ENCODE measurements at regions not wholly inside any gene's neighbourhood (a gene's known extent, or its start where the extent isn't known, plus 50 kb on each side); places are given as distances from the start of the nearest gene placed in this dataset.
"Not testable (repeated sequence)": the region's sequence is repeated elsewhere in the genome, so short reads cannot be mapped to it uniquely, and the experiment has no call there.

DNA sequence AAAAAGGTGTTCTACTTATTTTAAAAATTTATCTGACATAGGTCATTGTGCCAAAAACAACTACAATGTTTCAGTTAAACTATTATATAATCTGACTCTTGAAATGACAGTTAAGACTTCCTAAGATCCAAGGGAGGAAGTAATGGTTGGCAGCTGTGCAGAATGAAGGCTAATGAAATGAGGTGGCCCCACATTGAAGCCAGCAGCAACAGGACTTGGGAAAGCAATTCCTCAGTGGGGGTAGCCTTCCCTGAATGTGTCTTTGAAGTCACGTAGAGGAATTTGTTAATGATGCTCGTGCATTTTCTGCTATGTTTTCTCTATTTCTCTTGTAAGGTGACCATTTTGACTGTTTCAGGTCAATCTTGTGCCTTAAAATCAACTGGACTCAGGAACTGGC is 162.4 kb upstream of the DAAM1 start:
- no peaks in the 10 kb centered on the region for H3K27me3 Mint-ChIP-seq (ENCODE audit: low read depth)
- TF ChIP-seq CTCF (IDR thresholded peaks at IDR 0.05; ENCODE audit: unreplicated experiment in 3 of 3): no peak
- H3K36me3 Mint-ChIP-seq (ENCODE audit: low read depth): no peaks in the 10 kb centered on the region
- peaks cover 19% of the 10 kb centered on the region for H3K4me1 Mint-ChIP-seq
- peak overlapping the region in 2 of 3 experiments; percentile 40 to 49 for H3K27ac Mint-ChIP-seq
- H3K4me3 Mint-ChIP-seq: no peak overlapping the region
- no peaks in the 10 kb centered on the region for H3K9me3 Mint-ChIP-seq

DNA sequence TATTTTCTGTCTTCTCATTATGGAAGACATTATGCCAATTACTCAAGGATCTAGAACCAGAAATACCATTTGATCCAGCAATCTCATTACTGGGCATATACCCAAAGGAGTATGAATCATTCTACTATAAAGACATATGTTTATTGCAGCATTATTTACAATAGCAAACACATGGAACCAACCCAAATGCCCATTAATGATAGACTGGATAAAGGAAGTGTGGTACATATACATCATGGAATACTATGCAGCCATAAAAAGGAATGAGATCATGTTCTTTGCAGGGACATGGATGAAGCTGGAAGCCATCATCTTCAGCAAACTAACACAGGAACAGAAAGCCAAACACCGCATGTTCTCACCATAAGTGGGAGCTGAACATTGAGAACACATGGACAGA is 161.8 kb upstream of the DAAM1 start:
- H3K27ac Mint-ChIP-seq: peak overlapping the region; percentile 40 to 63 (median 49)
- H3K27me3 Mint-ChIP-seq (ENCODE audit: low read depth); H3K9me3 Mint-ChIP-seq; H3K4me3 Mint-ChIP-seq; H3K36me3 Mint-ChIP-seq (ENCODE audit: low read depth): not testable (repeated sequence)
- H3K4me1 Mint-ChIP-seq: peaks cover 19% of the 10 kb centered on the region

- peaks cover 19% of the 10 kb centered on the region for H3K4me1 Mint-ChIP-seq
- TF ChIP-seq CTCF (IDR thresholded peaks at IDR 0.05; ENCODE audit: unreplicated experiment in 3 of 3): peak; percentile 76 to 85 (median 84)
- H3K9me3 Mint-ChIP-seq: no peaks in the 10 kb centered on the region
- peak overlapping the region in 2 of 3 experiments; percentile 10 to 17 for H3K4me3 Mint-ChIP-seq
- no peaks in the 10 kb centered on the region for H3K27me3 Mint-ChIP-seq (ENCODE audit: low read depth)
- H3K36me3 Mint-ChIP-seq (ENCODE audit: low read depth): no peaks in the 10 kb centered on the region
- peak overlapping the region; percentile 65 to 81 (median 80) for H3K27ac Mint-ChIP-seq
These were observed 159.8 kb upstream of the DAAM1 start for GRCh38 chr14:59028476-59029202.

DNA sequence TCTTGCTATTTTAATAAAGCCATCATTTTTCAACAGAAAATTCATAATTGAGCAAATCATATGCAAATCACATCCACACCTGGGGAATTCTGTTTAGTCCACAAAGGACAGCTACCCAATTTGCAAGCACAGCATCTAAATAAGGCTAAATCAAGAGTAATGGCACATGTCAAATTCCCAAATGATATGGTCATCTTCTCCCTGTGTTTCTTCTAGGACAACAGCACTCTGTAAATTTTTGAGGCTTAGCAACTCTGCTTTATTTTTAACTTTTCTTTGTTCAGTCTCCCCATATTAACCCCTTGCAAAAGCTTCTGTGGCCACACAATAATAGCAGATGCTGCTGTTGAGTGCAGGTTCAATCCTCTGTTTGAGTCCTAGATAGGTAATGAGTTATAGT is 155.6 kb upstream of the DAAM1 start:
- TF ChIP-seq CTCF (IDR thresholded peaks at IDR 0.05; ENCODE audit: unreplicated experiment in 3 of 3): no peak
- Mint-ChIP-seq H3K4me3 (no peak overlapping the region), H3K36me3 (ENCODE audit: low read depth) (no peaks in the 10 kb centered on the region)

GRCh38 chr14:59036134-59036533 is 152.3 kb upstream of the DAAM1 start:
- peaks cover 6% of the 10 kb centered on the region for H3K27me3 Mint-ChIP-seq (ENCODE audit: low read depth)
- peaks cover 3% of the 10 kb centered on the region for H3K9me3 Mint-ChIP-seq
- no peak for TF ChIP-seq CTCF (IDR thresholded peaks at IDR 0.05; ENCODE audit: unreplicated experiment in 3 of 3)
- no peak overlapping the region for H3K4me3 Mint-ChIP-seq
- no peaks in the 10 kb centered on the region for H3K4me1 Mint-ChIP-seq
- H3K27ac Mint-ChIP-seq: no peak overlapping the region
- no peaks in the 10 kb centered on the region for H3K36me3 Mint-ChIP-seq (ENCODE audit: low read depth)

More for the DNA sequence above, 155.6 kb upstream of the DAAM1 start:
- Mint-ChIP-seq H3K27ac (peak overlapping the region in 1 of 3 experiments; percentile 19), H3K27me3 (ENCODE audit: low read depth) (no peaks in the 10 kb centered on the region), H3K4me1 (peaks cover 14% of the 10 kb centered on the region), H3K9me3 (peaks cover 3% of the 10 kb centered on the region)

- H3K27ac Mint-ChIP-seq: no peak overlapping the region
- H3K36me3 Mint-ChIP-seq (ENCODE audit: low read depth): no peaks in the 10 kb centered on the region
- H3K27me3 Mint-ChIP-seq (ENCODE audit: low read depth): peaks cover 6% of the 10 kb centered on the region
- no peaks in the 10 kb centered on the region for H3K4me1 Mint-ChIP-seq
- no peak overlapping the region for H3K4me3 Mint-ChIP-seq
- H3K9me3 Mint-ChIP-seq: peaks cover 3% of the 10 kb centered on the region
- TF ChIP-seq CTCF (IDR thresholded peaks at IDR 0.05; ENCODE audit: unreplicated experiment in 3 of 3): no peak
These were observed 151.4 kb upstream of the DAAM1 start for GRCh38 chr14:59037086-59037485.
